ENCODE measurements at regions not wholly inside any gene's neighbourhood (a gene's known extent, or its start where the extent isn't known, plus 50 kb on each side); places are given as distances from the start of the nearest gene placed in this dataset.

DNA sequence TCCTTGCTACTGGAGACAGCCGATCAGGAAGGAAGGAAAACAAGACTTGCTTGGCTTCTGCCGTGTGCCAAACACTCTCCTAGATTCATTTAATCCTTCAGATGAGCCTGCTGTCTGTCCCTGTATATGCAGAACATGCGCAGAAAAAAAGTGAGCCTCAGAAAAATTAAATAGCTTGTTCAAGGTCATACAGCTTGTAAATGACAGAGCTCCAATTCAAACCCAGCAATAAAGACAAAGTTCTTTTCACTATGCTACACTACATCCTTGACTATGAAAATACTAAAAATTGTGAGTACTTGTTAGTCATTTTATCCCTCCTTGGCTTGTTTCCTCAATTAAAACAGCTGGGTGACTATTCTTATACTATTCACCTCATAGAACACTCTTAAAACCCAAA, 121.4 kb downstream of the KCNRG start:
- TF ChIP-seq, protein P1, sequence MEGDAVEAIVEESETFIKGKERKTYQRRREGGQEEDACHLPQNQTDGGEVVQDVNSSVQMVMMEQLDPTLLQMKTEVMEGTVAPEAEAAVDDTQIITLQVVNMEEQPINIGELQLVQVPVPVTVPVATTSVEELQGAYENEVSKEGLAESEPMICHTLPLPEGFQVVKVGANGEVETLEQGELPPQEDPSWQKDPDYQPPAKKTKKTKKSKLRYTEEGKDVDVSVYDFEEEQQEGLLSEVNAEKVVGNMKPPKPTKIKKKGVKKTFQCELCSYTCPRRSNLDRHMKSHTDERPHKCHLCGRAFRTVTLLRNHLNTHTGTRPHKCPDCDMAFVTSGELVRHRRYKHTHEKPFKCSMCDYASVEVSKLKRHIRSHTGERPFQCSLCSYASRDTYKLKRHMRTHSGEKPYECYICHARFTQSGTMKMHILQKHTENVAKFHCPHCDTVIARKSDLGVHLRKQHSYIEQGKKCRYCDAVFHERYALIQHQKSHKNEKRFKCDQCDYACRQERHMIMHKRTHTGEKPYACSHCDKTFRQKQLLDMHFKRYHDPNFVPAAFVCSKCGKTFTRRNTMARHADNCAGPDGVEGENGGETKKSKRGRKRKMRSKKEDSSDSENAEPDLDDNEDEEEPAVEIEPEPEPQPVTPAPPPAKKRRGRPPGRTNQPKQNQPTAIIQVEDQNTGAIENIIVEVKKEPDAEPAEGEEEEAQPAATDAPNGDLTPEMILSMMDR (IDR thresholded peaks at IDR 0.05), result no peak
- no peak for TF ChIP-seq POLR2A (IDR thresholded peaks at IDR 0.05)

Data from lower leg skin (tissue), 3 donors.